ENCODE measurements at regions not wholly inside any gene's neighbourhood (a gene's known extent, or its start where the extent isn't known, plus 50 kb on each side); places are given as distances from the start of the nearest gene placed in this dataset.

- DNase-seq (ENCODE audit: low read depth in 1 of 2, low spot score in 1 of 2) (no peak), FAIRE-seq (no peak), ATAC-seq (no peak)
- POLR2A ChIA-PET = no interaction called here
- H3K27ac ChIP-seq = no peak overlapping the region
- TF ChIP-seq MAX (IDR thresholded peaks at IDR 0.05) (no peak), RNF2 (IDR thresholded peaks at IDR 0.05; ENCODE audit: borderline replicate concordance, low read depth) (no peak), HDAC2 (IDR thresholded peaks at IDR 0.05) (no peak), GATA3 (IDR thresholded peaks at IDR 0.05; ENCODE audit: borderline replicate concordance) (no peak), RARB (CRISPR knock-in tag; IDR thresholded peaks at IDR 0.05) (no peak), HES2 (IDR thresholded peaks at IDR 0.05) (no peak), USF2 (IDR thresholded peaks at IDR 0.05) (no peak), CBX2 (IDR thresholded peaks at IDR 0.05; ENCODE audit: borderline replicate concordance, low read depth) (no peak), PHF8 (IDR thresholded peaks at IDR 0.05; ENCODE audit: borderline replicate concordance, low read depth) (no peak)
- no peak overlapping the region for H3K4me3 ChIP-seq
- 71% methylated on average over 6 of the region's 6 CpGs for WGBS (ENCODE audit: missing lambda C conversion rate)
- CTCF ChIA-PET = no interaction called here
- no peak overlapping the region for H3K4me2 ChIP-seq
- H3K9me3 ChIP-seq = no peaks in the 10 kb centered on the region
- H3K4me1 ChIP-seq = no peaks in the 10 kb centered on the region
Observed at GRCh38 chr1:29459620-29459945, 223.3 kb downstream of the PTPRU start.

- Histone ChIP-seq H3K4me2 (no peak overlapping the region), H3K4me1 (no peaks in the 10 kb centered on the region), H3K27ac (no peak overlapping the region), H3K4me3 (no peak overlapping the region), H3K9me3 (no peaks in the 10 kb centered on the region)
- POLR2A ChIA-PET = no interaction called here
- FAIRE-seq = no peak
- DNase-seq (ENCODE audit: low read depth in 1 of 2, low spot score in 1 of 2) = no peak
- TF ChIP-seq USF2 (IDR thresholded peaks at IDR 0.05) (no peak), HEYL (CRISPR knock-in tag; IDR thresholded peaks at IDR 0.05) (no peak), NPAS2 (CRISPR knock-in tag; IDR thresholded peaks at IDR 0.05; ENCODE audit: borderline replicate concordance) (no peak), PBX3 (IDR thresholded peaks at IDR 0.05) (no peak), ELK1 (IDR thresholded peaks at IDR 0.05; ENCODE audit: low read depth, low read length) (no peak)
- no peak for ATAC-seq
- WGBS (ENCODE audit: missing lambda C conversion rate) = 7% methylated on average over 7 of the region's 8 CpGs
- CTCF ChIA-PET = no interaction called here
Observed at GRCh38 chr1:29458737-29459619, 222.7 kb downstream of the PTPRU start.

GRCh38 chr1:29457496-29458368 is 221.4 kb downstream of the PTPRU start:
- Histone ChIP-seq H3K4me3 (no peak overlapping the region), H3K4me1 (no peaks in the 10 kb centered on the region), H3K27ac (no peak overlapping the region), H3K4me2 (no peak overlapping the region), H3K9me3 (no peaks in the 10 kb centered on the region)
- ChIA-PET POLR2A (no interaction called here), CTCF (interaction anchor here (0.9 kb wide), 1 partner anchor 12 kb away, joined by 3 read pairs; no protein-coding TSS in a partner anchor)
- no peak for DNase-seq (ENCODE audit: low read depth in 1 of 2, low spot score in 1 of 2)
- FAIRE-seq = no peak
- ATAC-seq = no peak
- 27% methylated on average over 3 of the region's 8 CpGs for WGBS (ENCODE audit: missing lambda C conversion rate)
- TF ChIP-seq FOXS1 (CRISPR knock-in tag; IDR thresholded peaks at IDR 0.05) = no peak
